ENCODE measurements at regions not wholly inside any gene's neighbourhood (a gene's known extent, or its start where the extent isn't known, plus 50 kb on each side); places are given as distances from the start of the nearest gene placed in this dataset.

DNA sequence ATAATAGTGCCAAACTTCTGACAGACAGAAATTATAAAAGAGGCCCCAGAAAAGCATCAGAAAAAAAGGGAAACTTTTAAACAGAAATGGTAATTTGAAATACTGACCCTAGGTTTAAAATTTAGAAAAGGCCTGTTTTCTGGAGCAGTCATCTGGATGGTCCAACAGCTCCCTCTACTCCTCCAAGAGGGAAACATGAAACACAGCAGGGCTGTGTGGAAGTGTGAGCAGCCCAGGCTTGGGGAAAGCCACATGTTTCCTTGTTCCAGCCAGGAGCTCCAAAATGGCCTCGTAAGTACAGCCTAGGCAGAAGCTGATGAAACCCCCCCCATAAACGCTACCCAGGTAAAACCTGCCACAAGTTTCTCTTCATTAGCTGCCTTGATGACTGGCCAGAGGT, 499.3 kb upstream of the ADAMTS16 start:
- no peak for DNase-seq (ENCODE audit: low read depth)

DNA sequence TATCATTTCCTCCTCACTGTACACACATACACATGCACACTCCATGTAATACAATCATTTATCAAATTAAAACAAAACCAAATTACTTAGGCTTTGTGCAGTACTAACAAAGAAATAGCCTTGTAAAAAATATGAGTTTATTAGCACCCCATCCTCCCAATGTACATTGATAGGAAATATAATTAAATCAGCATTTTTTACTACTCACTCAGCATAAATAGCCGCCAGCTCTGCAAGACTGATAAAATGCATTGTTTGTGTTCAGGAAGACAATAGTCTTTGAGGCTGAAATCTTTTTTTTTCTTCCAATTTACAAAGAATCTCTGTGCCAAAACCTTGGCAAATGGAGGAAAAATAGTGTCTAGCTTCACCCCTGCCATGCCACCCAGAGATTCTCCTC, 497.6 kb upstream of the ADAMTS16 start:
- no peak for DNase-seq (ENCODE audit: low read depth)

GRCh38 chr5:4643190-4643589, 496.9 kb upstream of the ADAMTS16 start:
- DNase-seq (ENCODE audit: low read depth): no peak

GRCh38 chr5:4643960-4644359, 496.2 kb upstream of the ADAMTS16 start:
- no peak for DNase-seq (ENCODE audit: low read depth)

- DNase-seq (ENCODE audit: low read depth): no peak
Measured at GRCh38 chr5:4646715-4647375, 493.3 kb upstream of the ADAMTS16 start.

GRCh38 chr5:4647955-4648354, 492.2 kb upstream of the ADAMTS16 start:
- DNase-seq (ENCODE audit: low read depth): no peak

- no peak for DNase-seq (ENCODE audit: low read depth)
Measured at GRCh38 chr5:4651806-4652565, 488.1 kb upstream of the ADAMTS16 start.

GRCh38 chr5:4653475-4653874, 486.7 kb upstream of the ADAMTS16 start:
- DNase-seq (ENCODE audit: low read depth): no peak

DNA sequence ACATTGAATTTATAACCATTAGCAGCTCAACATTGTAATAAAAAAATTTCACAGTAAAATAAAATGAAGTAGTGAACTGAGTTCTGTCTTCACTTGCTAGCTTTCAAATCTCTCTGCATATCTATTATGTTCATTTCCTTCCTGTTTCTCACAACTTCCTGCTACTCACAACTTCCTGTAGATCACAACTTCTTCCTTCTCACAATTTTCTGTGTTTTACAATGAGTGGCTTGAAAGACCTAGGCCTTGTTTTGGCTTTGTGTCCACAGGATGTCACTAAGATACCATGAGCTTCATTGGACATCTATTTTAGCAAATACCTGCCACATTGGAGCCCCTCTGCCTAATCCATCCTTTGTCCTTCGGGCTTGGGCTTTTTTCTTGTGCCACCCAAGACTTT, 480.3 kb upstream of the ADAMTS16 start:
- DNase-seq (ENCODE audit: low read depth): no peak

- no peak for DNase-seq (ENCODE audit: low read depth)
Measured at GRCh38 chr5:4661326-4661725, 478.8 kb upstream of the ADAMTS16 start.

DNA sequence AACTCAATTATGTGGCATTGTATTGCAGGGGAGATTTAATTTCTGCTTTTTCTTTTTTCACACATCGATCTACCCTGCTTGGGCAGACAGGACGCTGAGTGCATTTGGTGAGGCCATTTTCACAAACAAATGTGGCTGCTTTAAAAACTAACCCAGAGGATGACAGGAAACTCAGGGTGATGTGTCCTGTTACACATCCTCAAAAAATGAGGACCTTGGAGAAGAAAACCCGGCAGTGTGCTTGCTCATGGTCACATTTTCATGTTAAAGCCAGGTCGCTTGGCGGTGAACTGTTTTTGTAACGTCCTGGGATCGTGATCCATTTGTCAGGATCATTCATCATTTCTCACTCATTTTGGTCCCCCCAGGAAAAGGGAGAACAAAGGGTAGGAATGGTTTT, 478.3 kb upstream of the ADAMTS16 start:
- no peak for DNase-seq (ENCODE audit: low read depth)

GRCh38 chr5:4662756-4663155, 477.4 kb upstream of the ADAMTS16 start:
- no peak for DNase-seq (ENCODE audit: low read depth)

- DNase-seq (ENCODE audit: low read depth): no peak
Measured at GRCh38 chr5:4665911-4666310, 474.2 kb upstream of the ADAMTS16 start.

GRCh38 chr5:4674166-4674565, 466.0 kb upstream of the ADAMTS16 start:
- no peak for DNase-seq (ENCODE audit: low read depth)

- no peak for DNase-seq (ENCODE audit: low read depth)
Measured at GRCh38 chr5:4676934-4677333, 463.2 kb upstream of the ADAMTS16 start.

- DNase-seq (ENCODE audit: low read depth): no peak
Measured at GRCh38 chr5:4684946-4685345, 455.2 kb upstream of the ADAMTS16 start.

GRCh38 chr5:4698596-4698995, 441.5 kb upstream of the ADAMTS16 start:
- DNase-seq (ENCODE audit: low read depth): no peak

DNA sequence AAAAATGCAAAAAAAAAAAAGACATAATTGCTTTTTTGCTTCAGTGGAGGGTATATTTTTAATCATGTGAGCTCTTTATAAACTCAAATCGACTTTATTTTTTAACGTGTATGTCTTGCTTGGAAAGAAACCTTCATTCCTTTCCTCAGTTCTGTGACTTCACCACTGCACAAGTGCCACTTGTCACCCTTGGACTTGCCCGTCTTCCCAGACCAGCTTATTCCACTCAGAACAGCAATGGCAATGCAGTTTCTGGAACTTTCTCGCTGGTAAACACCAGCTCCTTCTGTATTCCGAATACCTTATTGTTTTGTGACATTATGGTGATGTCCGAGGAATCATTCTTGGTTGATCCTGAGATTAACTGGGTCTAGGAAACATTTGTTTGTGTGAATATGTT, 440.5 kb upstream of the ADAMTS16 start:
- no peak for DNase-seq (ENCODE audit: low read depth)

GRCh38 chr5:4700069-4700468, 440.1 kb upstream of the ADAMTS16 start:
- DNase-seq (ENCODE audit: low read depth): no peak

DNA sequence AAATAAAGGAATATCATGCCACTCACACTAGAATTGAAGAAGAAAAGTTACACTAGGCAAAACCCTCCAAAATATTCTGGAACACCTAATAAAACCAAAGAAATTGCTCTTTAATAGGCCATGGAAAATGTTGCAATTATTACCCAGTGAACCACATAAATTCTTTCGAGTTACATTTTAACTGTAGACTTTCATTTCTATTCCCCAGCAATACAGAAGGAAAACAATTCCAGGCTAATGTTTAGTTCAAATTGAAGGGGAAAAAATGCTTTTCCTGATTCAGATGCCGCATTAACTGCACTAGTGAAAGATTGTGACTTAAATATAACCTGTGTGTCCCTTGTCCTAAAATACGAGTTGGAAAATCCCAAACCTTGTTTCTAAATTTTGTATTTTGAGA, 439.3 kb upstream of the ADAMTS16 start:
- no peak for DNase-seq (ENCODE audit: low read depth)

GRCh38 chr5:4703931-4704458, 436.1 kb upstream of the ADAMTS16 start:
- no peak for DNase-seq (ENCODE audit: low read depth)

GRCh38 chr5:4704951-4705350, 435.2 kb upstream of the ADAMTS16 start:
- no peak for DNase-seq (ENCODE audit: low read depth)

- no peak for DNase-seq (ENCODE audit: low read depth)
Measured at GRCh38 chr5:4716781-4717180, 423.3 kb upstream of the ADAMTS16 start.

- no peak for DNase-seq (ENCODE audit: low read depth)
Measured at GRCh38 chr5:4717446-4717845, 422.7 kb upstream of the ADAMTS16 start.
